Adrenal gland (tissue), 9 donors: ENCODE measurements at regions not wholly inside any gene's neighbourhood (a gene's known extent, or its start where the extent isn't known, plus 50 kb on each side); places are given as distances from the start of the nearest gene placed in this dataset.

Experiments
- DNase-seq, 7 donors: peaks; one replicate each; pipeline ENCODE4 v3.0.0-alpha.2; 2019 to 2020
- H3K27ac ChIP-seq, 5 donors: fragments of 200-600 bp; sonication (generic) in 4 of 5; 1 replicate in 3 of 5; 2 replicates in 2 of 5; pipeline versions ENCODE4 v1.5.1 to v1.8.0; 2016 to 2020; ENCODE audit warnings: mild to moderate bottlenecking in 1 of 5
- H3K27me3 ChIP-seq: fragments of 200-600 bp; 2 replicates; pipeline ENCODE4 v1.8.0; 2021
- H3K36me3 ChIP-seq, 2 donors: fragments of 200-600 bp; replicated peaks in 1 of 2; 1 replicate in 1 of 2; 2 replicates in 1 of 2; pipeline versions ENCODE4 v1.5.1 to v1.8.0; 2018 to 2022
- H3K4me1 ChIP-seq, 2 donors: fragments of 200-600 bp; replicated peaks in 1 of 2; 1 replicate in 1 of 2; 2 replicates in 1 of 2; pipeline versions ENCODE4 v1.5.1 to v1.8.0; 2018 to 2021
- H3K4me3 ChIP-seq, 4 donors: fragments of 200-600 bp; sonication (generic) in 3 of 4; one replicate each; pipeline ENCODE4 v1.5.1; 2016 to 2018
- H3K9me3 ChIP-seq, 3 donors: fragments of 200-600 bp; sonication (generic) in 1 of 3; replicated peaks in 1 of 3; 1 replicate in 2 of 3; 2 replicates in 1 of 3; pipeline versions ENCODE4 v1.5.1 to v1.8.0; 2016 to 2021
- CTCF ChIP-seq, 6 experiments: fragments of 450-650 bp in 4 of 6; fragments of 200-600 bp in 2 of 6; sonication (generic) in 1 of 6; IDR thresholded peaks; 1 replicate in 5 of 6; 2 replicates in 1 of 6; pipeline versions ENCODE4 v1.5.1 to v1.8.0; 2016 to 2021; ENCODE audit warnings: antibody characterized with exemption in 6 of 6, mild to moderate bottlenecking in 2 of 6, moderate library complexity in 1 of 6
- POLR2A ChIP-seq, 2 donors: fragments of 450-650 bp; IDR thresholded peaks; one replicate each; pipeline ENCODE4 v1.6.1; 2017; ENCODE audit warnings: antibody characterized with exemption in 2 of 2, mild to moderate bottlenecking in 2 of 2, moderate library complexity in 1 of 2
- WGBS, 4 donors: extraction: QIAGEN DNeasy Blood & Tissue Kit in 2 of 4; methylation state at CpG; one replicate each; pipeline versions ENCODE4 v1.1.5 to v1.1.7; 2013 to 2017; 5-methylcytosine and 5-hydroxymethylcytosine counted together
- intact Hi-C, 2 donors: fragments of 100-400 bp; cut with DNase I; formaldehyde crosslinking; loops; one replicate each; pipeline versions ENCODE4 v1.14.1 to v1.15.0; 2022 to 2023
- donor health status: healthy with polysubstance abuse.
- donor health status: Bipolar disorder and iron deficiency.
- donor health status: DM: yes; HTN: yes; CAD: no.
- donor health status: DM: no; HTN: no; CAD: no.
- donor health status: DM: no; HTN: no; CAD: no.

GRCh38 chr2:191526091-191526490 is 151.8 kb upstream of the NABP1 start:
- Histone ChIP-seq H3K36me3 (no peaks in the 10 kb centered on the region), H3K4me3 (no peak overlapping the region), H3K9me3 (no peaks in the 10 kb centered on the region), H3K27ac (no peak overlapping the region), H3K4me1 (no peaks in the 10 kb centered on the region), H3K27me3 (no peaks in the 10 kb centered on the region)
- no peak for DNase-seq
- intact Hi-C loops: loop anchor here (10.0 kb wide), 2 partner anchors 361 to 471 kb away; no protein-coding TSS in a partner anchor
- 85 to 100% (median 93%) methylated on average over 1 of the region's 1 CpG for WGBS, 4 donors
- TF ChIP-seq CTCF (IDR thresholded peaks at IDR 0.05) (no peak), POLR2A (IDR thresholded peaks at IDR 0.05) (no peak)

GRCh38 chr2:191526536-191526935 is 151.4 kb upstream of the NABP1 start:
- Histone ChIP-seq H3K36me3 (no peaks in the 10 kb centered on the region), H3K4me1 (no peaks in the 10 kb centered on the region), H3K9me3 (no peaks in the 10 kb centered on the region), H3K27me3 (no peaks in the 10 kb centered on the region), H3K27ac (no peak overlapping the region), H3K4me3 (no peak overlapping the region)
- no peak for DNase-seq
- TF ChIP-seq POLR2A (IDR thresholded peaks at IDR 0.05): no peak
- intact Hi-C loops: loop anchor here (10.0 kb wide), 2 partner anchors 362 to 472 kb away; no protein-coding TSS in a partner anchor
- 47 to 75% (median 68%) methylated on average over 2 of the region's 2 CpGs for WGBS, 4 donors

GRCh38 chr2:191526953-191527556 is 150.9 kb upstream of the NABP1 start:
- no peak for DNase-seq
- no peaks in the 10 kb centered on the region for H3K27me3 ChIP-seq
- no peaks in the 10 kb centered on the region for H3K9me3 ChIP-seq
- no peak for TF ChIP-seq POLR2A (IDR thresholded peaks at IDR 0.05)
- TF ChIP-seq CTCF (IDR thresholded peaks at IDR 0.05): no peak
- intact Hi-C loops: loop anchor here (10.0 kb wide), 2 partner anchors 362 to 472 kb away; no protein-coding TSS in a partner anchor
- 79 to 82% (median 80%) methylated on average over 3 of the region's 3 CpGs for WGBS, 4 donors
- no peaks in the 10 kb centered on the region for H3K36me3 ChIP-seq
- H3K4me1 ChIP-seq: no peaks in the 10 kb centered on the region
- H3K4me3 ChIP-seq: no peak overlapping the region
- no peak overlapping the region for H3K27ac ChIP-seq

- intact Hi-C loops: no loop called here
- H3K4me3 ChIP-seq: no peak overlapping the region
- H3K27ac ChIP-seq: no peak overlapping the region
- no peak for DNase-seq
- TF ChIP-seq CTCF (IDR thresholded peaks at IDR 0.05) (no peak), POLR2A (IDR thresholded peaks at IDR 0.05) (no peak)
- H3K9me3 ChIP-seq: no peaks in the 10 kb centered on the region
- H3K27me3 ChIP-seq: no peaks in the 10 kb centered on the region
- 91 to 96% (median 92%) methylated on average over 1 of the region's 1 CpG for WGBS, 4 donors
- H3K4me1 ChIP-seq: no peaks in the 10 kb centered on the region
- H3K36me3 ChIP-seq: no peaks in the 10 kb centered on the region
Observed at GRCh38 chr2:191530618-191531017, 147.3 kb upstream of the NABP1 start.

GRCh38 chr2:191533693-191534180 is 144.2 kb upstream of the NABP1 start:
- H3K27ac ChIP-seq: no peak overlapping the region
- intact Hi-C loops: no loop called here
- no peaks in the 10 kb centered on the region for H3K36me3 ChIP-seq
- no peaks in the 10 kb centered on the region for H3K4me1 ChIP-seq
- no peak for DNase-seq
- WGBS, 4 donors: 60 to 80% (median 70%) methylated on average over 1 of the region's 1 CpG
- no peak overlapping the region for H3K4me3 ChIP-seq
- TF ChIP-seq CTCF (IDR thresholded peaks at IDR 0.05): no peak
- TF ChIP-seq POLR2A (IDR thresholded peaks at IDR 0.05): no peak
- H3K27me3 ChIP-seq: no peaks in the 10 kb centered on the region
- no peaks in the 10 kb centered on the region for H3K9me3 ChIP-seq
